H1 (cell line): ENCODE measurements at regions not wholly inside any gene's neighbourhood (a gene's known extent, or its start where the extent isn't known, plus 50 kb on each side); places are given as distances from the start of the nearest gene placed in this dataset.

Experiments used
- CTCF ChIA-PET: fragments of 300-600 bp; sonication (Branson Sonifier 250); formaldehyde crosslinking; loops from one replicate; lab custom pipeline; 2021; ENCODE audit not compliant: partially characterized antibody; lab: Charles Lee
- POLR2A ChIA-PET: fragments of 300-600 bp; sonication (Branson Sonifier 250); formaldehyde crosslinking; loops from one replicate; lab custom pipeline; 2021; ENCODE audit warnings: inconsistent platforms; ENCODE audit not compliant: partially characterized antibody; lab: Charles Lee
- DNase-seq, 2 experiments: peaks; one replicate each; pipeline versions ENCODE4 v3.0.0 to v3.0.0-alpha.2; 2010 to 2022; ENCODE audit warnings: low spot score in 2 of 2, low read depth in 1 of 2, mixed read lengths in 1 of 2
- FAIRE-seq: peaks from 2 replicates; lab custom pipeline; 2011; peaks lifted over from hg19 to GRCh38; lab: Jason Lieb, UNC
- H2AFZ ChIP-seq: 2 replicates; pipeline ENCODE4 v1.8.1; 2012; ENCODE audit warnings: low read length, inconsistent platforms
- H2AK5ac ChIP-seq: 2 replicates; pipeline ENCODE4 v1.6.1; 2013; ENCODE audit warnings: low read depth, low read length
- H2BK120ac ChIP-seq: replicated peaks from 2 replicates; pipeline ENCODE3; 2013; ENCODE audit warnings: low read depth, low read length, inconsistent platforms
- H2BK12ac ChIP-seq: 2 replicates; pipeline ENCODE4 v1.6.1; 2013; ENCODE audit warnings: low read depth, low read length
- H2BK15ac ChIP-seq: 2 replicates; pipeline ENCODE4 v1.6.1; 2013; ENCODE audit warnings: low read length
- H2BK20ac ChIP-seq: 2 replicates; pipeline ENCODE4 v1.6.1; 2013; ENCODE audit warnings: low read length
- H2BK5ac ChIP-seq: 2 replicates; pipeline ENCODE4 v1.6.1; 2013; ENCODE audit warnings: low read depth, low read length
- H3K14ac ChIP-seq: 2 replicates; pipeline ENCODE4 v1.6.1; 2013; ENCODE audit warnings: inconsistent platforms; ENCODE audit not compliant: insufficient read length
- H3K18ac ChIP-seq: 2 replicates; pipeline ENCODE4 v1.6.1; 2013; ENCODE audit warnings: low read length; ENCODE audit errors: extremely low read depth
- H3K23ac ChIP-seq: 2 replicates; pipeline ENCODE4 v1.6.1; 2013; ENCODE audit warnings: inconsistent platforms; ENCODE audit not compliant: insufficient read length
- H3K23me2 ChIP-seq: 2 replicates; pipeline ENCODE4 v1.6.1; 2013; ENCODE audit warnings: low read depth, low read length
- H3K27ac ChIP-seq: 2 replicates; pipeline ENCODE4 v1.6.1; 2011; ENCODE audit warnings: low read depth, low read length, inconsistent platforms
- H3K27me3 ChIP-seq, 4 experiments: replicated peaks in 1 of 4; 1 replicate in 1 of 4; 2 replicates in 3 of 4; pipeline versions ENCODE4 v1.6.1 to v1.8.1; 2011 to 2013; ENCODE audit warnings: low read length in 3 of 4, mild to moderate bottlenecking in 3 of 4, inconsistent platforms in 2 of 4, mixed read lengths in 2 of 4, moderate library complexity in 1 of 4; ENCODE audit not compliant: control insufficient read depth in 3 of 4, insufficient read depth in 3 of 4; ENCODE audit errors: extremely low read depth in 1 of 4
- H3K36me3 ChIP-seq, 4 experiments: 2 replicates each; pipeline versions ENCODE4 v1.6.1 to v1.8.1; 2011 to 2013; ENCODE audit warnings: mild to moderate bottlenecking in 4 of 4, low read length in 3 of 4, moderate library complexity in 2 of 4, control low read depth in 1 of 4, inconsistent platforms in 1 of 4; ENCODE audit not compliant: insufficient read depth in 4 of 4, control insufficient read depth in 2 of 4
- H3K4ac ChIP-seq: replicated peaks from 2 replicates; pipeline ENCODE3; 2013; ENCODE audit warnings: low read length, low read depth, mixed read lengths, inconsistent platforms; ENCODE audit not compliant: insufficient read length
- H3K4me1 ChIP-seq, 4 experiments: replicated peaks in 1 of 4; 1 replicate in 1 of 4; 2 replicates in 3 of 4; pipeline versions ENCODE4 v1.6.1 to v1.8.1; 2011 to 2013; ENCODE audit warnings: low read length in 3 of 4, inconsistent platforms in 2 of 4, mixed read lengths in 1 of 4; ENCODE audit not compliant: insufficient read depth in 4 of 4, control insufficient read depth in 3 of 4
- H3K4me2 ChIP-seq, 2 experiments: 2 replicates each; pipeline versions ENCODE4 v1.6.1 to v1.8.1; 2011 to 2013; ENCODE audit warnings: low read depth in 2 of 2, low read length in 2 of 2, control low read depth in 1 of 2, inconsistent platforms in 1 of 2, mild to moderate bottlenecking in 1 of 2; ENCODE audit not compliant: insufficient read depth in 1 of 2
- H3K4me3 ChIP-seq, 4 experiments: fragments of 200-600, 300-600 bp in 1 of 4; sonication (generic), shearing (Covaris generic), sonication (Bioruptor Twin) in 1 of 4; 2 replicates each; pipeline versions ENCODE4 v1.5.1 to v1.8.1; 2011 to 2016; ENCODE audit warnings: low read length in 4 of 4, low read depth in 3 of 4, control low read depth in 2 of 4, inconsistent platforms in 2 of 4, mild to moderate bottlenecking in 2 of 4, mixed read lengths in 1 of 4, moderate library complexity in 1 of 4; ENCODE audit not compliant: insufficient read depth in 2 of 4; ENCODE audit errors: extremely low read depth in 1 of 4
- H3K56ac ChIP-seq: replicated peaks from 2 replicates; pipeline ENCODE3; 2013; ENCODE audit warnings: low read depth, mild to moderate bottlenecking, mixed read lengths, low read length, inconsistent platforms; ENCODE audit not compliant: insufficient read length
- H3K79me1 ChIP-seq: 2 replicates; pipeline ENCODE4 v1.6.1; 2013; ENCODE audit warnings: low read depth, low read length, control low read depth
- H3K79me2 ChIP-seq, 2 experiments: 2 replicates each; pipeline versions ENCODE4 v1.6.1 to v1.8.1; 2012 to 2013; ENCODE audit warnings: low read length in 2 of 2, mild to moderate bottlenecking in 2 of 2, inconsistent platforms in 1 of 2; ENCODE audit not compliant: insufficient read depth in 2 of 2, control insufficient read depth in 1 of 2
- H3K9ac ChIP-seq, 4 experiments: replicated peaks in 1 of 4; 1 replicate in 1 of 4; 2 replicates in 3 of 4; pipeline versions ENCODE4 v1.6.1 to v1.8.1; 2011 to 2013; ENCODE audit warnings: low read depth in 3 of 4, low read length in 3 of 4, control low read depth in 2 of 4, mild to moderate bottlenecking in 2 of 4, moderate library complexity in 2 of 4, inconsistent platforms in 1 of 4; ENCODE audit errors: extremely low read depth in 1 of 4
- H3K9me3 ChIP-seq, 2 experiments: 2 replicates each; pipeline versions ENCODE4 v1.6.1 to v1.8.1; 2012 to 2013; ENCODE audit warnings: mild to moderate bottlenecking in 2 of 2, moderate library complexity in 2 of 2, control low read depth in 1 of 2, inconsistent platforms in 1 of 2, low read depth in 1 of 2, low read length in 1 of 2, mixed read lengths in 1 of 2; ENCODE audit not compliant: insufficient read depth in 2 of 2
- H4K20me1 ChIP-seq, 2 experiments: replicated peaks in 1 of 2; 2 replicates each; pipeline versions ENCODE3 to v1.8.1; 2011 to 2013; ENCODE audit warnings: inconsistent platforms in 2 of 2, low read length in 2 of 2, mild to moderate bottlenecking in 1 of 2; ENCODE audit not compliant: insufficient read depth in 2 of 2, control insufficient read depth in 1 of 2
- H4K5ac ChIP-seq: 2 replicates; pipeline ENCODE4 v1.6.1; 2013; ENCODE audit warnings: low read length, low read depth, mixed read lengths, inconsistent platforms; ENCODE audit not compliant: insufficient read length
- H4K8ac ChIP-seq: 2 replicates; pipeline ENCODE4 v1.8.0; 2013; ENCODE audit warnings: mild to moderate bottlenecking, moderate library complexity, low read length, inconsistent platforms; ENCODE audit not compliant: insufficient read depth; ENCODE audit errors: extremely low read depth
- H4K91ac ChIP-seq: replicated peaks from 2 replicates; pipeline ENCODE3; 2013; ENCODE audit warnings: low read length, mixed read lengths, inconsistent platforms; ENCODE audit not compliant: insufficient read length
- CHD1 ChIP-seq: IDR thresholded peaks from 2 replicates; pipeline ENCODE4 v1.6.1; 2012; ENCODE audit warnings: low read depth, low read length, improper control_type of control experiment
- CHD2 ChIP-seq: IDR thresholded peaks from 2 replicates; pipeline ENCODE4 v1.6.1; 2012; ENCODE audit warnings: low read length, improper control_type of control experiment
- SIRT6 ChIP-seq: IDR thresholded peaks from one replicate; pipeline ENCODE4 v1.7.1; 2012; ENCODE audit warnings: low read length, inconsistent platforms
- SP1 ChIP-seq: IDR thresholded peaks from 2 replicates; pipeline ENCODE4 v1.6.1; 2011; ENCODE audit warnings: low read depth, low read length
- TAF1 ChIP-seq: IDR thresholded peaks from 2 replicates; pipeline ENCODE4 v1.6.1; 2011; ENCODE audit warnings: mild to moderate bottlenecking, low read depth, low read length
- WGBS, 2 experiments: shearing (Covaris generic) in 1 of 2; methylation state at CpG; one replicate each; pipeline versions ENCODE4 v1.1.6 to v1.1.7; 2013 to 2015; ENCODE audit warnings: low lambda C conversion rate in 2 of 2, mixed read lengths in 2 of 2, inconsistent platforms in 1 of 2, low coverage in 1 of 2, missing lambda C conversion rate in 1 of 2; ENCODE audit not compliant: insufficient replicate concordance in 2 of 2, insufficient coverage in 1 of 2, insufficient read length in 1 of 2; ENCODE audit errors: extremely low coverage in 1 of 2, missing lambda C conversion rate in 1 of 2; 5-methylcytosine and 5-hydroxymethylcytosine counted together
- TF ChIP-seq, protein P1 (sequence below): IDR thresholded peaks from 2 replicates; pipeline ENCODE4 v1.6.1; 2012; ENCODE audit warnings: low read length, inconsistent platforms

DNA sequence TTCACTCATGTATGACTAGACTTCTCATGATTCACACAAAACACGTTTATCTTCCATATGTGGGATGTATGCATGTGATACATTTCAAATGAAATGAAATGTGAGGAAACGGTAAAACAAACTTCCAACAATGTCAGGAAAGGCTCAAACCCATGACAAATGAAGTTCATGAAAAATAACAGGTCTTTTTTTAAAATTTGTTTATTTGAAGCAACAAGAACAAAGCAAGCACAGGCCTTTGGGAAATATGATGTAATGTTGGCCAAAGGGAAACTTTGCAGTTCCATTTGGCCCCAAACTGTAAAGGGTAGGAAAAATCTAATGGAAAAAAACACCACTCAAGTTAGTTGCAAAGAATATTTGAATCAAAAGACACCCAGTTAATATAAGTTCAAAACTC, 463.8 kb upstream of the ARGLU1 start:
- H3K79me1 ChIP-seq: no peaks in the 10 kb centered on the region
- no peak overlapping the region for H3K23ac ChIP-seq
- no peak overlapping the region for H2BK120ac ChIP-seq
- no peak overlapping the region for H3K18ac ChIP-seq
- FAIRE-seq (no peak), DNase-seq (no peak)
- no peaks in the 10 kb centered on the region for H3K27me3 ChIP-seq
- H3K9me3 ChIP-seq: no peaks in the 10 kb centered on the region
- no peak overlapping the region for H3K56ac ChIP-seq
- H2BK20ac ChIP-seq: no peak overlapping the region
- H3K23me2 ChIP-seq: no peaks in the 10 kb centered on the region
- no peak overlapping the region for H3K4me3 ChIP-seq
- no peak overlapping the region for H3K14ac ChIP-seq
- H2AK5ac ChIP-seq: no peak overlapping the region
- H3K36me3 ChIP-seq: no peaks in the 10 kb centered on the region
- H4K91ac ChIP-seq: no peak overlapping the region
- H3K79me2 ChIP-seq: no peaks in the 10 kb centered on the region
- H3K9ac ChIP-seq: no peak overlapping the region
- WGBS, 2 experiments: 87% methylated on average over 2 of the region's 2 CpGs; no CpG with 5 or more reads in 1 of the 2 experiments
- POLR2A ChIA-PET: no interaction called here
- no peak overlapping the region for H4K8ac ChIP-seq
- no peaks in the 10 kb centered on the region for H4K20me1 ChIP-seq
- H2AFZ ChIP-seq: peak overlapping the region; percentile 6; the same call in 1 of the 2 replicates
- H2BK5ac ChIP-seq: no peak overlapping the region
- H3K4me1 ChIP-seq: peaks cover 0 to 6% (median 3%) of the 10 kb centered on the region in 4 experiments; a peak in 2 of 7 replicates
- H3K4ac ChIP-seq: no peak overlapping the region
- H3K27ac ChIP-seq: no peak overlapping the region
- H2BK12ac ChIP-seq: no peak overlapping the region
- H3K4me2 ChIP-seq: no peak overlapping the region
- TF ChIP-seq CHD2: no peak
- no peak for TF ChIP-seq SIRT6
- no peak for TF ChIP-seq TAF1
- TF ChIP-seq, protein P1, sequence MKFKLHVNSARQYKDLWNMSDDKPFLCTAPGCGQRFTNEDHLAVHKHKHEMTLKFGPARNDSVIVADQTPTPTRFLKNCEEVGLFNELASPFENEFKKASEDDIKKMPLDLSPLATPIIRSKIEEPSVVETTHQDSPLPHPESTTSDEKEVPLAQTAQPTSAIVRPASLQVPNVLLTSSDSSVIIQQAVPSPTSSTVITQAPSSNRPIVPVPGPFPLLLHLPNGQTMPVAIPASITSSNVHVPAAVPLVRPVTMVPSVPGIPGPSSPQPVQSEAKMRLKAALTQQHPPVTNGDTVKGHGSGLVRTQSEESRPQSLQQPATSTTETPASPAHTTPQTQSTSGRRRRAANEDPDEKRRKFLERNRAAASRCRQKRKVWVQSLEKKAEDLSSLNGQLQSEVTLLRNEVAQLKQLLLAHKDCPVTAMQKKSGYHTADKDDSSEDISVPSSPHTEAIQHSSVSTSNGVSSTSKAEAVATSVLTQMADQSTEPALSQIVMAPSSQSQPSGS: no peak
- no peak for TF ChIP-seq CHD1
- no peak for TF ChIP-seq SP1
- TF ChIP-seq, all 59 proteins: peak for 0
- CTCF ChIA-PET: interaction anchor here (1.3 kb wide), 1 partner anchor 11 kb away, joined by 3 read pairs; no protein-coding TSS in a partner anchor
- Histone ChIP-seq H4K5ac (no peak overlapping the region), H2BK15ac (no peak overlapping the region)
